Aorta (tissue), 5 donors: ENCODE measurements at regions not wholly inside any gene's neighbourhood (a gene's known extent, or its start where the extent isn't known, plus 50 kb on each side); places are given as distances from the start of the nearest gene placed in this dataset.

ENCODE experiments used
- ATAC-seq: fragments of 200-7000 bp; cut with Tn5 transposase; one replicate; pipeline ENCODE4 v1.9.1; 2022; ENCODE audit warnings: moderate library complexity; ENCODE audit not compliant: low FRiP score
- DNase-seq, 2 donors: peaks; one replicate each; pipeline ENCODE4 v3.0.0-alpha.2; 2020
- H3K27ac ChIP-seq, 2 donors: one replicate each; pipeline ENCODE4 v1.5.1; 2013; ENCODE audit warnings: low read length in 2 of 2, mild to moderate bottlenecking in 2 of 2, moderate library complexity in 2 of 2, control low read depth in 1 of 2, inconsistent platforms in 1 of 2, low read depth in 1 of 2
- H3K27me3 ChIP-seq, 2 donors: one replicate each; pipeline ENCODE4 v1.6.1; 2013; ENCODE audit warnings: control low read depth in 1 of 2, low read length in 1 of 2, mild to moderate bottlenecking in 1 of 2, moderate library complexity in 1 of 2; ENCODE audit not compliant: insufficient read depth in 2 of 2, control insufficient read depth in 1 of 2
- H3K36me3 ChIP-seq, 2 donors: one replicate each; pipeline ENCODE4 v1.6.1; 2013; ENCODE audit warnings: control low read depth in 1 of 2, low read length in 1 of 2, mild to moderate bottlenecking in 1 of 2; ENCODE audit not compliant: insufficient read depth in 2 of 2, control insufficient read depth in 1 of 2
- H3K4me1 ChIP-seq, 2 donors: one replicate each; pipeline ENCODE4 v1.6.1; 2013; ENCODE audit warnings: low read length in 2 of 2, control low read depth in 1 of 2, mild to moderate bottlenecking in 1 of 2, moderate library complexity in 1 of 2; ENCODE audit not compliant: insufficient read depth in 2 of 2, control insufficient read depth in 1 of 2
- H3K4me3 ChIP-seq, 2 donors: one replicate each; pipeline ENCODE4 v1.5.1; 2013; ENCODE audit warnings: low read length in 2 of 2, control low read depth in 1 of 2, mild to moderate bottlenecking in 1 of 2
- H3K9me3 ChIP-seq: one replicate; pipeline ENCODE4 v1.6.1; 2013; ENCODE audit warnings: mild to moderate bottlenecking, low read length; ENCODE audit not compliant: control insufficient read depth
- WGBS, 2 donors: extraction: QIAGEN DNeasy Blood & Tissue Kit; methylation state at CpG; one replicate each; pipeline ENCODE4 v1.1.7; 2013; 5-methylcytosine and 5-hydroxymethylcytosine counted together
- intact Hi-C, 2 donors: fragments of 100-400 bp; cut with DNase I; formaldehyde crosslinking; loops; one replicate each; pipeline versions ENCODE4 v1.14.2 to v1.15.0; 2022
- donor health status: healthy with polysubstance abuse.
- donor health status: Bipolar disorder and iron deficiency.
- donor health status: DM: no; HTN: no; CAD: no.
- donor health status: DM: no; HTN: no; CAD: no.
- donor health status: DM: yes; HTN: yes; CAD: no.

DNA sequence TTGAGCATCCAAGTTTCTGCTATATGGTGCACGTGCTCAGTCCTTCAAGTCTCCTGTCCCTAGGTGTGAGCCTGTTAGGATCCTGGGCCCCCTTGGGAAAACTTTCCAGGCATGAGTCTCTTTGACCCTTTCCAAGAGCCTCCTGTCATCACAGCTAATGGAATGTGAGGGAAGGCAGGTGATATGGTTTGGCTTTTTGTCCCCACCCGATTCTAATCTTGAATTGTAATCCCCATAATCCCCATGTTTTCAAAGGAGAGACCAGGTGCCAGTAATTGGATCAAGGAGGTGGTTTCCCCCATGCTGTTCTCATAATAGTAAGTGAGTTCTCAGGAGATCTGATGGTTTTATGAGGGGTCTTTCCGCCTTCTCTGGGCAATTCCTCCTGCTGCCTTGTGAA lies 265.5 kb downstream of the ATP23 start:
- Histone ChIP-seq H3K27ac (no peak overlapping the region), H3K9me3 (no peaks in the 10 kb centered on the region), H3K36me3 (no peaks in the 10 kb centered on the region), H3K27me3 (no peaks in the 10 kb centered on the region), H3K4me1 (no peaks in the 10 kb centered on the region), H3K4me3 (no peak overlapping the region)
- intact Hi-C loops = no loop called here
- 77 to 79% methylated on average over 3 of the region's 3 CpGs for WGBS, 2 donors
- DNase-seq (no peak), ATAC-seq (no peak)

DNA sequence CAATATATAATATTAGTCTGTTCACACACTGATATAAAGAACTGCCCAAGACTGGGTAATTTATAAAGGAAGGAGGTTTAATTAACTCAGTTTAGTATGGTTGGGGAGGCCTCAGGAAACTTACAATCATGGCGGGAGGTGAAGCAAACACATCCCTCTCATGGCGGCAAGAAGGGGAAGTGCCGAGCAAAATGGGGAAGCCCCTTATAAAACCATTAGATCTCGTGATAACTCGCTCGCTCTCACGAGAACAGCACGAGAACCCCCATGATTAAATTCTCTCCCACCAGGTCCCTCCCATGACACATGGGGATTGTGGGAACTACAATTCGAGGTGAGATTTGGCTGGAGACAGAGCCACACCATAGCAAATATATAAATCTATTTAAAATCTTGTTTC lies 269.8 kb downstream of the ATP23 start:
- 92 to 96% methylated on average over 9 of the region's 9 CpGs for WGBS, 2 donors
- Histone ChIP-seq H3K4me1 (no peaks in the 10 kb centered on the region), H3K9me3 (no peaks in the 10 kb centered on the region), H3K4me3 (no peak overlapping the region), H3K27ac (no peak overlapping the region), H3K36me3 (no peaks in the 10 kb centered on the region), H3K27me3 (no peaks in the 10 kb centered on the region)
- intact Hi-C loops = no loop called here
- no peak for DNase-seq
- ATAC-seq = no peak

DNA sequence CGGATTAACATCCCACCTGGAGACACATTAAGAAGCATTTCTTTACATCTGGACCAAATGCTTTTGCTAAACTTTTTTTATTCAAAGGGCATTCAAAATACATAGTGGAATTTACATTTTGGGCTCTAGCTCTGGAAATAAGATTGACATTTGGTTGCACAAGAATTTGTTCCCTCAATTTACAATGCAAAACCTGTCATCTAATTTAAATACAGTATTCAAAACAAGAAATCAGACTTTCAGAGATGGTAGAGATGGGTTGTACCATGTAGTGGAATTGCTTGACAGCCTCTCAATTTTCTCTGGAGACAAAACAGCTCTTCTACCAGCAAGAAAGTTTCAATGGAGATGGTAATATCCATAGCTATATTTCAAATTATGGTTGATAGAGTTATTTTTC lies 275.8 kb downstream of the ATP23 start:
- no peaks in the 10 kb centered on the region for H3K9me3 ChIP-seq
- intact Hi-C loops = no loop called here
- ATAC-seq (no peak), DNase-seq (no peak)
- no peaks in the 10 kb centered on the region for H3K36me3 ChIP-seq
- H3K4me3 ChIP-seq = no peak overlapping the region
- no peak overlapping the region for H3K27ac ChIP-seq
- 84 to 86% methylated on average over 1 of the region's 1 CpG for WGBS, 2 donors
- H3K27me3 ChIP-seq = no peaks in the 10 kb centered on the region
- H3K4me1 ChIP-seq = no peaks in the 10 kb centered on the region

DNA sequence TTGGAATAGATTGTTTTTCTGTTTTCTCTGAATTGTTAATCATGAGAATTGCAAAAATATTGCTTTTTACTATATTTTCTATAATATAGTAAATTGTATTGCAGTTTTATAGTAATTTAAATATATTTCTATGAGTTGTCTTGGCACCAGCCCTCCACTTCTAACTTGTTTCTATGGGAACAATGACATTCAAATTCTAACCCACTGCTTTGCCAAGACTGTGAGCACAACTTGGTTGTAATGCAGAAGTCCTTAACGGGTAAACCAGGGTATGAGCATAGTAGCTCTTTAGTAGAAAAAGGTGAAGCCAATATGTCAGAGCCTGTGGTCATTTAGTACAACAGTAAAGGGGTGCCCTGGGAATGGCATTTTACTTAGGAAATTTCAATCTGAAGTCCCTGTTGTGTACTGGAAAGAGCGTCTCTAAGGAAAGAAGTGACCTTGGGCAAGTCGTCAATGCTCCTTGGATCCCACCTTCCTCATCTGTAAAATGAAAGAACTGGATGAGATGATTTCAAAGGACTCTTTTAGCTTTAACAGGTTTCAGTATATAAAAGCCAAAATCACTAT lies 283.3 kb downstream of the ATP23 start:
- H3K36me3 ChIP-seq = no peaks in the 10 kb centered on the region
- 58 to 63% methylated on average over 3 of the region's 3 CpGs for WGBS, 2 donors
- no peaks in the 10 kb centered on the region for H3K27me3 ChIP-seq
- H3K9me3 ChIP-seq = no peaks in the 10 kb centered on the region
- no peak overlapping the region for H3K27ac ChIP-seq
- no peak overlapping the region for H3K4me3 ChIP-seq
- ATAC-seq = no peak
- intact Hi-C loops = no loop called here
- H3K4me1 ChIP-seq = no peaks in the 10 kb centered on the region
- no peak for DNase-seq

DNA sequence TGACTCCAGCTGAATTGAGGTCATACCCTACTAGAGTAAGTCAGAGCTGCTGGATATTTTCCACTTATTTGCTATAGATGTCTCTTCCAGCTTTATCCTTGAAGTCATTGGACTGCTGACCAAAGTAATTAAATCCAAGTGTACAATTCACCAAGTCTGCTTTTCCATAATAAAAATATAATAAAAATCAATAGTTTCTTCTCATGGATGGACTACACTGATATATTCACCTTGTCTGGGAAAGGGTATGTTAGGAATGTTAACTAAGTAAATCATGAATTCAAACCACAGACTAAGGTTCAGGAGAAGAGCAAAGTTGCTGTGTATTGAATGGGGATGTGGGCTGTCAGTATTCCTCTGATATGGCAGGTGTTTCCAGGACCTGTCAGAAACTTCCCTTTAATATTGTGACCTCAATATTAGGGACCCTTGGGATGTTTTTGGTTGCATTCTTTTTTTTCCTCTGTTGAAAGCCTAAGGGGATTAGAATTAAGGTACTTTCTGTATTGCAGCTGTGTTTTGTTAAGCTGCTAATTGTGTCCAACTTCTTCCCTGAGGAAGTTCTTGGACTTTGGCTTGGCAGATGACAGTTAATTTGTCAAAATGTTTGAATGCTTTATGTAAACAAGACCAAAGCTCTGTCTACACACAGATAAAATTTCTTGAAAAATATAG lies 284.0 kb downstream of the ATP23 start:
- no peak overlapping the region for H3K4me3 ChIP-seq
- H3K36me3 ChIP-seq = no peaks in the 10 kb centered on the region
- no peaks in the 10 kb centered on the region for H3K9me3 ChIP-seq
- ATAC-seq = no peak
- intact Hi-C loops = no loop called here
- DNase-seq = no peak
- H3K4me1 ChIP-seq = no peaks in the 10 kb centered on the region
- no peak overlapping the region for H3K27ac ChIP-seq
- H3K27me3 ChIP-seq = no peaks in the 10 kb centered on the region

DNA sequence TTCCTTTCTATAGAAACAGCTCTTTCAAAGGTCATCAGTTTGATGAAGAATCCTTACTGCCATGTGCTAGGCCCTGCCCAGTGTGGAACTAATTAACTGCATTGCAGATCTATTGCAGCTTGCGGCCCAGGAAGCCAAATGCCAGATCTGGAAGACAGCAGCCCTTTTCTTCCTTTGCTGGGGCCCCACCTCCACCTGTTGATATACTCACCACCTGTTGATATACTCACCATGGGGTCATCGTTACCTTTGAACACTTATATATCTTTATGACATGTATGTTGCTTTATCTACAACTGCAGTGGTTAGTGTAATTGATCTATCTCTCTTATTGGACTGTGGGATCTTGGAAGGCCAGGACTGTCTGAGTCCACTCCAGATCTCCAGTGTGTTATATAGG lies 292.5 kb downstream of the ATP23 start:
- Histone ChIP-seq H3K4me3 (no peak overlapping the region), H3K36me3 (no peaks in the 10 kb centered on the region), H3K27me3 (no peaks in the 10 kb centered on the region), H3K9me3 (no peaks in the 10 kb centered on the region), H3K27ac (no peak overlapping the region), H3K4me1 (no peaks in the 10 kb centered on the region)
- ATAC-seq (no peak), DNase-seq (no peak)
- WGBS, 2 donors = 82 to 87% methylated on average over 2 of the region's 2 CpGs
- intact Hi-C loops = no loop called here

DNA sequence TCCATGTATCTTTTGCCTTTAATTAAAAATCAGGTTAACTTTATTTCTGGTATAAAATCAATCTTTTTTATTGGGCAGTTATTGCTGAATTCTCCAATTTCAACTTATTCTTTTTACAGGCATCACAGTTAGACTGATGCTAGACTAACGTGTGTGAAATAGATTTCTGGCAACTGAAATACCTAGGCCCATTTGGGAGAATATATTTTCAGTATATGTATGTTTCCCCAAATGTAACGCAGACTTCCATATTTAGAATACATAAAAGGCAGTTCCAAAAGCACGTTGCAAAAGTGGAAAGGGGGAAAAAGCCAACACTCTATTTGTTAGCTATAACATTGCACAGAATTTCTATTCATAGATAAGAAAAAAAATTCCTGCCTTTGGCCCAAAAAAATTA lies 297.0 kb downstream of the ATP23 start:
- no peaks in the 10 kb centered on the region for H3K27me3 ChIP-seq
- intact Hi-C loops = no loop called here
- no peaks in the 10 kb centered on the region for H3K4me1 ChIP-seq
- no peaks in the 10 kb centered on the region for H3K9me3 ChIP-seq
- H3K36me3 ChIP-seq = no peaks in the 10 kb centered on the region
- ATAC-seq = no peak
- no peak overlapping the region for H3K27ac ChIP-seq
- no peak overlapping the region for H3K4me3 ChIP-seq
- no peak for DNase-seq
- WGBS, 2 donors = 12 to 20% methylated on average over 3 of the region's 3 CpGs

DNA sequence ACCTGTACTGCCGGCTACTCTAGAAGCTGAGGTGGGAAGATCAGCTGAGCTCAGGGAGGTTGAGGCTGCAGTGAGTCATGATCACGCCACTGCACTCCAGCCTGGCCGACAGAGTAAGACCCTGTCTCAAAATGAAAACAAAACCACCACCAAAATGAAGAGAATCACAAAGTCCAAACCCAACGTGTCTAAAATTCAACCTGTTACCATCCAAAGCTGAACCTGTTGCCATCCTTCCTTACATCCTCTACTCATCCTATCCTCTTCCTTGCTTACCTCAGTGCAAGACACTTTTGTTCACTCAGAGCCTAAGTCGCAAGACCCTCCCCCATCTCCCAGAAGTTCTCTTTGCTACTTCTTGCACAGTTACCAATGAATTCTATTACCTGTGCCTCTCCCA lies 299.7 kb downstream of the ATP23 start:
- Histone ChIP-seq H3K27ac (no peak overlapping the region), H3K4me1 (no peaks in the 10 kb centered on the region), H3K27me3 (no peaks in the 10 kb centered on the region), H3K36me3 (no peaks in the 10 kb centered on the region), H3K9me3 (no peaks in the 10 kb centered on the region), H3K4me3 (no peak overlapping the region)
- no peak for ATAC-seq
- no peak for DNase-seq
- intact Hi-C loops = no loop called here
- WGBS, 2 donors = 88 to 89% methylated on average over 5 of the region's 5 CpGs

DNA sequence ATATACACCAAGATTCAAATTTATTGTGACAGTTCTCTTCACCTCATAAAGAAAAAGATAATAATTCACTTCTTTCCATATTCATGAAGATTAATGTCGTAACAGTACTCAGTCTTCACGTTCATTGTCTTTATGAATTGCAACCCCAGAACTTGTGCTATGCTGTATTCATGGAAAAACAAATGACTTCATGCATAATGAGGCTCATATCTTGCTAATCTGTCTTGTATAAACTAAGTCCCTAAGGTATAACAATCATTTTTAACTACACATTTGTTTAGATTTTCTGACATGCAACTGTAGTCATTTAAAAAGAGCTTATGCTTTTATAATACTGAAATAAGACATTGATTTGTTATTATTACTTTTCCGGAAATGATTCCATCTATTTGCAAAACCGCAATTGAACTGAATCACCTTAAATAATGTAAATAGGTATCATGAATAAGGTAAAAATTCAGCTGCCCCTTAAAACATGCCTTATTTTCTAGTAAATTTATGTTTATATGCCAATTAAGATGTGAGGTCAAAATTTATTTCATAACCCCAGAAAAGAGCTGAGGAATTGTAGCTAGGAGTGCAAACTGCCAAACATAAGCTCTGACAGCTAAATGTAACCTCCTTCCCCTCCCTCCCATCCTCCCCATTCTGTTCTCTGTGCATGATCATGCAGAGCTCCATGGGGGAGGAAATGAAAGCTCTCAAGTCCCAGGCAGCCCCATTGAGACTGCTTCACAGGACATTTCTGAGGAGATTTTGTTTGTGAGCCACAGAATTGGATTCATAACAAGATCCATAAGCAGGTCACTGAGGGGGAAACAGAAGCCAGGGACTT lies 301.6 kb downstream of the ATP23 start:
- intact Hi-C loops = no loop called here
- no peak overlapping the region for H3K27ac ChIP-seq
- H3K4me3 ChIP-seq = no peak overlapping the region
- H3K36me3 ChIP-seq = no peaks in the 10 kb centered on the region
- DNase-seq (no peak), ATAC-seq (no peak)
- H3K4me1 ChIP-seq = no peaks in the 10 kb centered on the region
- H3K9me3 ChIP-seq = no peaks in the 10 kb centered on the region
- H3K27me3 ChIP-seq = no peaks in the 10 kb centered on the region
- 19 to 24% methylated on average over 4 of the region's 4 CpGs for WGBS, 2 donors
